NOMO-1 treated with DMSO at 0.1 percent for 48 hours (cell line): ENCODE measurements at regions not wholly inside any gene's neighbourhood (a gene's known extent, or its start where the extent isn't known, plus 50 kb on each side); places are given as distances from the start of the nearest gene placed in this dataset.

ENCODE experiments used
- DNase-seq: peaks from one replicate; lab custom pipeline; 2025; ENCODE audit not compliant: unreplicated experiment; lab: John Stamatoyannopoulos, UW

GRCh38 chr14:98608071-98609060 lies 663.6 kb downstream of the BCL11B start:
- DNase-seq: no peak

DNA sequence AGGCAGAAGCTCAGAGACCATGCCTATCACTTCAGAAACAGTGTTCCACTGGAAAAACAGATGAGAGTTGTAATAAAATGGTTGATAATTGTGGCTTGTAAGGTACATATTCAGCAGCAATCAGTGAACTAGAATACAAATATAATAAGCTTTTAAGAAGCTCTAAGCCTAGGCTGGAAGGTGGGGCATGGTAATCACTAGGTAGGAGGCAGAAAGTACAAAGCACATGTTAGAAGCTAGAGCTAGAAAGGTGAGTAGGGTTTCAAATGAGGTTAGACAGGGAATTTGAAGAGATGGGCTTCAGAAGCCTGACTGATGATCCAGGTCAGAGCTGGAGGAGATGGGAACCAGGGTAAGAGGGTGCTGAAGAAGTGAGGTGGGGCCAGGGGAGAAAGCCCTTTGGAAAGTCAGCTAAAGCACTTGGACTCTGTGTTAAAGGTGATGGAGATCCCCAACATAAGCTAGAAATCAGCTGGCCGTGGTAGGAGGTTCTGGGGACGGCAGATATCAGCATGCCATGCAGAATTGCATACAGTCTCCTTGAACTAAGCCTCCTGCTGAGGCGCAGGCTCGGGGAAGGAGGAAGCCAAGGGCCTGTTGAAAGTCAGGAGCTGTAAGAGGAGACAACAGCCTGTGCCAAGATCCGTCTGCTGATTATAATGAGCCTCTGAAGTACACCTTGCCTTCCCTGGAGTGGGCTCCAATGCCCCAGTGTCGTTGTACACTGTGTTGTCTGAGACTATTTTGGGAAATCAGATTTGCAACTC lies 659.4 kb downstream of the BCL11B start:
- DNase-seq: no peak

- DNase-seq: no peak
These were observed 657.3 kb downstream of the BCL11B start for GRCh38 chr14:98614741-98615140.

GRCh38 chr14:98622208-98623051 lies 649.6 kb downstream of the BCL11B start:
- no peak for DNase-seq

DNA sequence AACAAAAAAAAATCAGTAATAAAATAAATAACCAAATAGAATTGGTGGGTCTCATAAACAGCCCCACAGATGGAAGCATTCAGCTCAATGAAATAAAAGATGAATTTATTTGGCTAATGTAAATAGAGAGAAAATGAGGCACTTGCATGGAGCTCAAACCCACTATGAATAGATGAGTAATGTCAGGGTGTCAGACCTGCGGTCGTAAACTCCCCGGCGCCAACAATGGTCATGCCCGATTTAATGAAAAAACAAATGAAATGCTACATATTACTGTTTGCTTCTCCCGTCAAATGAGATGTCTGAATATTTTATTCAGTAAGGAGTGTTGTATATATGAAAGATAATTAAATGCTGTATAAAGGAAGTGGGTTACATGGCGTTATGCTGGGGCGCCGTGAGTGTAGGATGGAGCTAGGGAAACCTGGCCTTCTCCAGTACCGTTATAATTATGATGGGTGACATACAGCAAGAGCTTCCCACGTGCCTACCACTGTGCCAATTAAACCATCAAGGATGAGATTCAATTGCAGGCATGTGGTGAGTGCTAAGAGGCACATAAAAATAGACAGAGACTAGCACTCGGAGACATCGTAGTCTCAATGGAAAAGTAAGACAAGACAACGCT lies 648.1 kb downstream of the BCL11B start:
- no peak for DNase-seq

- no peak for DNase-seq
These were observed 638.6 kb downstream of the BCL11B start for GRCh38 chr14:98633380-98633779.

DNA sequence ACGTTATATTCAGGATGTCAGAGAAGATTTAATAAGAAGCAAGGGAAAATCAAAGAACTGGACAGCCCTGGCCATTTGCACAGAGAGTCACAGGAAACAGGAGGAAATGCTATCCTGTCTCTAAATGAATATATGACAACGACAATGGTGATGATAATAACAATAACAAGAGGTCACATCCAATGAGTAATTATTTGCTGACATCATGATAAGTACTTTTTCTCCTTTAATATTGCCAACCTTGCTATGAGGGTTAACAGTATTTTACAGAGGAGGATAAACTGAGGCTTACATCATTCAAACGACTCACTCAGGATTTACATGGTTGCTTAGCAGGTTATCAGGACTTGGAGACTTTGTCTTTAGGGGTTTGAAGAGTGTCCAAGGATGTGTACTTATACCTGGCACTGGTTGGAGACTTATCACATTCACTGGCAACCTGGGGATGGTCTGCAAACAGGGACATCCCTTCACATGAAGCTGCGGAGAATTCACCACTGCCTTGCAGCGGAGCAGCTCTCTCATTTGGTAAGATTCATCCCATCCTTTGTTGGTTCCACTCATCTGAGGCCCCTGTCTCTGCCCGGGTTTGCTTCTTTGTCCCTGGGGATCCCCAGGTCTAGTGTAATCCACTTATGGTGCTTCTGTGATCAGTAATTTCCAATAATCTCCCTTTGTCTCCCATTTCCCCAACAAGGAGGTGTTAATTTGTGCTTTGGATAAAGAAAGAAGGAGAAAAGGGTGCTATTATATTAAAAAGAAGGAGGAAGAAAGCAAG lies 637.8 kb downstream of the BCL11B start:
- DNase-seq: no peak

DNA sequence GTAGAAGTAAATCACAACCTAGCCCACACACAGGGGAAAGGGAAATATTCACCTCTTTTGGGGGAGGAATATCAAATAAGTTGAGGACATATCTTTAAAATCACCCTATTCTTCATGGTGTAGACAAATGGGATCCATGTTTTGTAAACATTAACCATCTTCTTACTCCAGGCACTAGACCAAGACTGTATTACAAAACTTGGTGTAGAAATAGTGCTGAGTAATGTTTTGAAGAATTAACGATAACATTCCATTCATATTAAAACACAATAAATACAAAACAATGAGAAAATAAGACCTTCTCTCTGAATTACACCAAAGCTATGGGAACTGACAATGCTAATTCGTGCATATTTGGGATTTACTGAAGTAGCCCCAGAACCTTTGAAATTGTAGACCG lies 633.6 kb downstream of the BCL11B start:
- DNase-seq: no peak

DNA sequence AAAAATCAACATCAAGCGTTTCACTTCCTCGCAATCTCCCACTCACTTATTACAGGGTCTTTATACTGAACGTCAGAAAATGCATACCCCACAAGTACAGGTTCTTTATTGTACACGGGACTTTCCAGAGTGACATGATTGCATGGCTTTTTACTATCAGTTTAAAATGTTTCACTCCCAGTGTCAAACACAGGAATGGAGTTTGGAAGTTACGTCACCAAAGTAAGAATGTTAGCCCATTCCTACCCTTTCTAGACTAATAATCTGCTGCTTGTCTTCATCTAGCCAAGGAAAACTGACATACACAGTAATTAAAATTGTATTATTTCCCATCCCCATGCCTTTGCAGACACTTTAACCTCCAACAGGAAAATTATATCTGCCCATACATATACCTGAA lies 624.2 kb downstream of the BCL11B start:
- no peak for DNase-seq

GRCh38 chr14:98651037-98651436 lies 621.0 kb downstream of the BCL11B start:
- DNase-seq: no peak

DNA sequence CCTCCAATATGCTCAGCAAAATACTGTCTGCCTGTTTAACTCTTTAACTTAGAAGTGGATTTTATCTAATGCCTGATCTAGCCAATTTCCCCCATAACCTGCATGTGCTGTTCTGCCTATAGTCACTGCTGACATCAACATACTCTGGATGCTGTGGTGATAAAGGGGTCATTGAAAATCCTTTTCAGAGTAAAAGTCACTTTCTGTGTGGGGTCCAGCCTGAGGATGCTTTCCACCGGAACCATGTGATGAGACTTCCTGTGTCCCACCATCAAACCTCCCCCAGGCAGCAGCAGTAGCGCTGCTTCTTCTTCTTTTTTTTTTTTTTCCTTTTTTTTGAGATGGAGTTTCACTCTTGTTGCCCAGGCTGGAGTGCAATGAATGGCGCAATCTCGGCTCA lies 607.0 kb downstream of the BCL11B start:
- no peak for DNase-seq

GRCh38 chr14:98666545-98666944 lies 605.5 kb downstream of the BCL11B start:
- DNase-seq: no peak

GRCh38 chr14:98682033-98682432 lies 590.0 kb downstream of the BCL11B start:
- DNase-seq: no peak

DNA sequence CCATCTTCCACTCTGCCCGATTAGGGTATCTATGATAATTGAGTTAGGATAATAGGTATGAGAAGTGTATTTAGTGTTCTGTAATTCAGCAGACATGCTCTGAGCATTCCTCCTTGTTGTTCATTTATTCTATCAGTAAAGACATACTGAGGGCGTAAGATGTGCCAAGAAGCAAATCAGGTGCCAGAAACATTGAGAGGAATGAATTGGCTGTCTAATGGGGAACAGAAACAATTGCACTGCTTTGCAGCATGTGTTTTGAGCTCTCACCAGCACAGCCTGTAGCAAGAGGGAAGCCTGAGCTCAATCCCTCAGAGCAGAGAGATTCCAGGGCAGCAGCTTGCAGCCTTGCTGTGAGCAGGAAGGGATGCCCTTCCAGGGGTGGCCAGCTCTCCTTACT lies 589.3 kb downstream of the BCL11B start:
- DNase-seq: no peak

DNA sequence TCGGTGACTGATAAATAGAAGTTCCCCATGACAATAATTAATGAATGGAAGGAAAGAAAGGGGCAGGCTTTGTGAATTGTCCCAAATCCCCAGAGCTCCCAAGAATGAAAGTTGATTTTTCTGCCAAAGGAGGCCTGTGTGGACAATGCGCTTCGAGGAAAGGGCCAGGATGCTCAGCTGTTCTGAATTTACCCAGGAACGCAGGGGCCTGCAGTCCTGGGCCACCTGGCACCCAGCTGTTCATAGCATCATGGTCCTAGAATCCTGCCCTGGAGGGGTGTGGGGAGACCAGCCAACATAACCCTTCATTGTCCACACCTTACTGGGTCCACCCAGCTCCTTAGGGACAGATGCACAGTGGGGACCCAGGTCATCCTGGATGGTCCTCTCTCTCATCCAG lies 587.5 kb downstream of the BCL11B start:
- no peak for DNase-seq

DNA sequence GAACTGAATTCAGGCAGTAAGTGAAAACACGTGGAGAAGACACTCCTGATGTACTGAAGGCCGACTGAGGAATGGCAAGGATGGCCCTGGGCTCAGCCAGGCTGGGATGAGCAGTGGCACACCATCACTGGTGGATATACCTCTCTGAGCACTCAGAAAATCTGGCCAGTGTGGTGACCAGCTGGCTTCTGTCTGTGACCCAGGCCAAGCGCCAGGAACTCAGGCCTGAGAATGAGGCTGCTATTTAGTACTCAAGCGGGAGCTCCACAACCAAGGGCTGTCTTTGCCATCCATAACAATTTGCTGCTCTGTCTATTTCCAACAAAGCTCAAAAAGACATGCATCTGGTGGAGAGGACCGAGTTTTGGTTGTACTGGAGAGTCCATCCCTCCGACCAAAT lies 586.3 kb downstream of the BCL11B start:
- DNase-seq: no peak

DNA sequence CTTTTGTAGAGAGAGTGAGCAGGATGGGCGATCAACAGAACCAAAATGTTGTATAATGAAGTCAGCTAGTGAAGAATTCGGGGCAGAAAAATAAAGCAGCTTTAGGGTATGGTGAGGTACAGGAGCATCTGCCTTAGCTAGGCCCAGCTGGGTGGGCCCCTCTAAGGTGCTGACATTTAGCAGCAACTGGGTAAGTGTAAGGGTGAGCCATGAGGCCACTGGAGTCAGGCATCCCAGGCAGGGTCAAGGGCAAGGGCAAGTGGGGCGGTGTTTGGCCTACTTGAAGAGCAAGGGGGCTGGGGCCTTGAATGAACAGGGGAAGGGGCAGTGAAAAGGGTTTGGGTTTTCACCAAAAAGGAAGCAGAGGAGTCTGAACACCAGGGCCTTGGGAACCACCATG lies 583.6 kb downstream of the BCL11B start:
- no peak for DNase-seq

GRCh38 chr14:98689951-98690350 lies 582.0 kb downstream of the BCL11B start:
- no peak for DNase-seq

GRCh38 chr14:98692832-98693231 lies 579.2 kb downstream of the BCL11B start:
- no peak for DNase-seq

- DNase-seq: no peak
These were observed 577.5 kb downstream of the BCL11B start for GRCh38 chr14:98694541-98694940.
